Pons (tissue), 1 donor: ENCODE measurements at regions not wholly inside any gene's neighbourhood (a gene's known extent, or its start where the extent isn't known, plus 50 kb on each side); places are given as distances from the start of the nearest gene placed in this dataset.
"Not testable (repeated sequence)": the region's sequence is repeated elsewhere in the genome, so short reads cannot be mapped to it uniquely, and the experiment has no call there.

Experiments
- DNase-seq: peaks from one replicate; pipeline ENCODE4 v3.0.0-alpha.2; 2016; ENCODE audit warnings: low spot score

GRCh38 chr3:26068890-26069289 lies 279.0 kb downstream of the OXSM start:
- DNase-seq = no peak

DNA sequence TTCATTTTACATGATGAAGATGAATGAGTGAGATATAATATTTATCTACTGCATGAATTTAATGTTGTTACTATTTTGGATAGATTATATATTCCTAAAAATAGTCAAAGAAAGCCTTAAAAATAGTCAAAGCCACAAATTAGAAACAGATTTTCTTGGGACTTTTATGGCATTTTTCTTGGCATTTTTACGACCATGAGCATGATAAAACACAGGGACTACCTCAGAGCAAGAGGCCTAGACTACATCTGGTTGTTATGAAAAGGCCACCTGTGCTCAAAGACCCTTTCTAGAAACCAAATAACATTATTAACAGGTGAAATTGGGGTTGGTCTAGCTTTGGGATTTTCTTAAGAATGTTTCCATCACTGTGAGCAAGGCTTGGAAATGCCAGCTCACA lies 281.0 kb downstream of the OXSM start:
- DNase-seq = no peak

- DNase-seq = no peak
Observed at GRCh38 chr3:26074080-26074479, 284.2 kb downstream of the OXSM start.

DNA sequence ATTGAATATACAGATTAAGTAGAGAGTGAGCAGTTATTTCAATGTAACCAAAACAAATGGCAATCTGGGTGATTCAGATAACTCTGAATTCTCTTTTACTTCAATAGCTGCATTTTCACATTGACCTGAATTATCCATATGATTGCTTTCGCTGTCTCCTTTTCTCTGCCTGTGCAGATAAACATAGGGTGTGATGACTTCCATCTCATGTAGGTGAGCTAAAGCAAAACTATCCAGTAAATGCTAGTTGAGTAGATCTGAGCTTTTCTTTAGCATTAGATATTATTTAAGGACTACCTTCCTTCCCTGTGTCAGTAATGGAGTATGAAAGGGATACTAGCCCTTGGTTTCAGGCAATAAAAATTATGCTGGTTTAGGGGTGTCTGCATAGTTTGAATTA lies 288.6 kb downstream of the OXSM start:
- no peak for DNase-seq

- DNase-seq = no peak
Observed at GRCh38 chr3:26081166-26081565, 291.3 kb downstream of the OXSM start.

- no peak for DNase-seq
Observed at GRCh38 chr3:26081806-26082205, 291.9 kb downstream of the OXSM start.

- no peak for DNase-seq
Observed at GRCh38 chr3:26082911-26083310, 293.0 kb downstream of the OXSM start.

DNA sequence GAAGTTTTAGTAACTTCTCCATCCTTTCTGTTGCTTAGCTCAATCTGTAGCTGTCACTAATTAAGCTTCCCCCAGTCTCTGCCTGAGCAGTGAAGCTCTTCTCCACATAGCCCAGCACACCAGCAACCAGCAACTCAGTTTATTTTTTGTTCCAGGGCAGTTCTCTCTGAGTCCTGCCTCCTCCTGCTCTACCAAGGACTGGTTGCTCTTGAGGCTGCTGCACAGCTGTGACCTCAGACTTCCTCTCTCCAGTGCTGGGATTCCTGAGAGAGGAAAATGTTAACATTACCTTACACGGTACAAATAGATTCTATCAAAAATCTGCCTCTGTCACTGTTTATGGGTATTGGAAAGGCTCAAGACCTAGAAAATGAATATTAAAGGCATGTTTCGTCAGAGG lies 294.7 kb downstream of the OXSM start:
- no peak for DNase-seq

GRCh38 chr3:26087751-26088150 lies 297.9 kb downstream of the OXSM start:
- DNase-seq = no peak

DNA sequence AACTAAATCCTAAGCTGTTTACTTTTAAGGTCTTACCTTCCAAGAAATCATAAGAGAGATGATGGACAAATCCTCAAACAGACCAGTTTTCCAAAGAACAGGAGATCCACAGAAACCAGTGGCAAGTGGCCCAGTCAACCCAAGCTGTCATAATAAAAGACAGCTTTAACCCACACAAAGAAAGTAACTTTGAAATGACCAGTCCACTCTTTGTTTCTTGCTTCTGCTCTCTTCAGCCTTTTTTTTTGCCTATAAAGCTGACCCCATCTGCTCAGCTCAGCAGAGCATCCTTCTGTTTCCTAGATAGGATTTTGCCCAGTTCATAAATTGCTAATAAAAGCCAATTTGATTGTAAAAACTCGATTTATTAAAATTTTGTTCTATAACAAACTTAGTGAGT lies 299.4 kb downstream of the OXSM start:
- no peak for DNase-seq

DNA sequence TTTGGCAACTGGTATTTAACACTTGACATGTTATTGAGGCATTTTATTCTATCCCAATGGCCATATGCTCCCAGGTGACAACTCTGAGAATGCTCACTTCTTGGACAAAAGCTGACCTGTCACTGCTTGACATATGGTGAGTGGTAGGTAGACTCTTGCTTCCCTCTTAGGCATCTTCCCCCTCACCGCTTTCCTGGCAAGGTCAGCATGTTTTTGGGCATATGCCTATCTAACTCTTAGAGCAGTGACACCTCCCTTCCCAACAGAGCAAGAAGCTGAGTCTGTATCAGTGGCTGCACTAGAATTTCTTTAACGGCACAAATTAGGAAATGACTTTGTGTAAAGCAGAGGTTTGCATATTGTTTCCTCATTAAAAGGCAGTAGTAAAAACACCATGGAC lies 300.7 kb downstream of the OXSM start:
- no peak for DNase-seq

- no peak for DNase-seq
Observed at GRCh38 chr3:26091096-26091495, 301.2 kb downstream of the OXSM start.

DNA sequence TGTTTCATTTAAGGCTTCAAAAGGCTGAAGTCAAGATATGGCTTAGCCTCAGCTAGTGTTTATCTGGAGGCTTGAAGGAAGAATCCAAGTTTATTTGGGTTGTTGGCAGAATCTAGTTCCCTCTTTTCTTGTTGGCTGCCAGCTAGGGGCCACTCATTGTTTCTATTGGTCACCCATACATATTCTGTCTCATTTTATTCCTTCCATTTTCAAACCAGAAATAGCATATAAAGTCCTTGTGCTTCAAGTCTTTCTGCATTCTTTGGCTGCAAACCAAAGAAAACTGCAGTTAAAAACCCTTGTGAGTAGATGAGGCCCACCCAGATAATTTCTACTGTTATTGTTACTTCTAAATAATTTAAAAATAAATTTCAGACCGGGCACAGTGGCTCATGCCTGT lies 301.7 kb downstream of the OXSM start:
- no peak for DNase-seq

DNA sequence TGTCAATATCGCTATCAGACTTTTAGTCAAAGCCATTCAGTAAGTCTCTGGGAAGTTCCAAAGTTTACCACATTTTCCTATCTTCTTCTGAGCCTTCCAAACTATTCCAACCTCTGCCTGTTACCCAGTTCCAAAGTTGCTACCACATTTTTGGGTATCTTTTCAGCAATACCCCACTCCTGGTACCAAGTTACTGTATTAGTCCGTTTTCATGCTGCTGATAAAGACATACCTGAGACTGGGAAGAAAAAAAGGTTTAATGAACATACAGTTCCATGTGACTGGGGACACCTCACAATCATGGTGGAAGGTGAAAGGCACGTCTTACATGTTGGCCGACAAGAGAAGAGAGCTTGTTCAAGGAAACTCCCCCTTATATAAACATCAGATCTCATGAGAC lies 307.2 kb downstream of the OXSM start:
- not testable (repeated sequence) for DNase-seq

DNA sequence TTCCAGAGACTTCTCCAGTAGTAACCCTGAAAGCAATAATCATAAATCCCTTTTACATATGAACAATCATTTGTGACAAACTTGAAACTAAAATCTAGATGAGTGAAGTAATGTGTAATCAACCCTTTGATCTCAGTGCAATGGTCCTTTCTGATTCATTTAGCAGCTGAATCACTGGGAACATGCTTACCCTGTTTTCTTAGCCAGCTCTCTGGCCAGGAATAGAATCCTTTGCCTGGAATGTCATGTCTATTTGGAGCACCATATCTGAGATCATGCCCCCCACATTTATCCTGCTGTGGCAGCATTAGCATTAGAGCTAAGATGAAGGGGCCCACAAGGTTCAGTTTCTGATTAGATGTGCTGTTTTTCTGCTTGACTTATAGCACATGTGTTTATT lies 309.8 kb downstream of the OXSM start:
- no peak for DNase-seq

- no peak for DNase-seq
Observed at GRCh38 chr3:26100176-26100575, 310.3 kb downstream of the OXSM start.

DNA sequence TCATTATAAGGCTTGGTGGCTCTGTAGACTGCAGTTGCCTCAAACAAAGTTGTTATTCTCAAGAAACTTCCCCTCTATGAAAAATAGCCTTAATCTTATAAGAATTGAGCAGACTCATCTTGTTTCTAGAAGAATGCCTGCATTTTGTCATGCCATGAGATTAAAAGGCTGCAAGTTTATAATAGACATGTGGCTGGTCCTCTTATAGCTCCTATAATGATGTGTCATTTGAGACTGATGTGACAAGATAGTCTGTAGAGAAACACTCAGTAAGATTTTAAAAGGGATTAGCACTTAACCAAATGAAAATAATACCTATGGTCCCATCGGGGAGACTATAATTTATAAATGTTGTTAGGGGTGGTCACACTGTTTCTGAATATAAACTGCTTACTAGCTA lies 312.5 kb downstream of the OXSM start:
- no peak for DNase-seq

- no peak for DNase-seq
Observed at GRCh38 chr3:26104851-26105251, 315.0 kb downstream of the OXSM start.

GRCh38 chr3:26105261-26105660 lies 315.4 kb downstream of the OXSM start:
- no peak for DNase-seq

DNA sequence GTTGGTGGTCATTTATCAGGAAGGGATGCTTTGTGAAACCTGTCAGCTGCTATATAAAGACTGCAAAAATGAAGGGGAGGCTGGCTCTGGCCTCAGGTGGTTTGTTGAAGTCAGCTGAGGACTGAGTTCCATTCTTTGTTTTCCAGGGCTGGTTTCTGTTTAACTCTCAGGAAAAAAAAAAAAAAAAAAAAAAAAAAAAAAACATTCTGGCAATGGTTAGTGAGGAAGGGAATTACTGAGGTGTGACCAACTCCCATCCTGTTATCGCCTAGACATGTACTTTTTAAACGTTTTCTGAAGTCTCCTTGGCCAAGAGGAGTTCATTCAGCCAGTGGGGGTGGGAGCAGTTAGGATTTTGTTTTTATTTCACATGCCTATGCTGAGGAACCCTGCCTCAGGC lies 316.3 kb downstream of the OXSM start:
- DNase-seq = no peak

DNA sequence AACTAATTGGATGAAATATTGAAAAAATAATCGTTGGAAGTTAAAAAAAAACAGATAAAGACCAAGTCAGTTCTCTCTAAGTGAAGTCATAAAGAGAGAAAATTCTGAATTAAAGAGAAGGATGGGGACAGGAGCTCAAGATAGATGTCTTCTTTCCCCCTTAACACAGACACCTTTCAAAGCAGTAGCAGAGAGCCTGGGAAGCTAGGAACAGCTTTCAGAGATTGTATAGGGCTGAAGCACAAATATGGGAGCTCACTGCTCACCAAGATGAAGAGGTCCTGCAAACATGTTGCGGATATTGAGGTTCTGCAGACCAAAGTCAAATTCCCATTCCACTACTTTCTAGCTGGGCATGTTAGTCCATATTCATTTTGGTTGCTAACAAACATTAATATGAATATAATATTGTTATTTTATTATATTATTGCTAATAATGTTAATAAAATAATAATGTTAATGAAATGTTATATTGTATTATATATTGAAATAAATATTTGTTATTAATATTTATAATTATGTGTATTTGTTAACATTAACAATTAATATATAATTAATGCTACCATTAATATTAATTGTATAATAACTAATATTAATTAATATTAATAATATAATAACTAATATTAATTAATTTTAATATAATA lies 319.1 kb downstream of the OXSM start:
- DNase-seq = no peak

- DNase-seq = no peak
Observed at GRCh38 chr3:26114851-26115250, 325.0 kb downstream of the OXSM start.

DNA sequence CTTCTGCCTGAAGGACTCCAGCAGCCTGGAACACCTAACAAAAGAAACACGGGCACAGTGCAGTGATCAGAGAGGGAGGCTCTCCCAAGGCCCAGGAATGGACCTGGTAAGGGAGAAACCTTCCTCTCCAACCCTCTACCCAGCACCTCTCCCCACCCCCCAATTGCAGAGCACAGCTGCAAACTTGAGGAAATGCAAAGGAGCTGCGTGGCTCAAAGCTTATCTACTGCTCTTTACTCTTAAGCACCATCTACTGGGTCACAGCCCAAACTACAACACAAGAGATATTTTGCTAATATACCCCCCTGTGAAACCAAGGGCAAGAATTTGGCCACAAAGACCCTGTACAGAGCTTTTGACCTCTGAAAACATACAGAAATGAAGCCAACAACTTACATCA lies 328.3 kb downstream of the OXSM start:
- DNase-seq = no peak

DNA sequence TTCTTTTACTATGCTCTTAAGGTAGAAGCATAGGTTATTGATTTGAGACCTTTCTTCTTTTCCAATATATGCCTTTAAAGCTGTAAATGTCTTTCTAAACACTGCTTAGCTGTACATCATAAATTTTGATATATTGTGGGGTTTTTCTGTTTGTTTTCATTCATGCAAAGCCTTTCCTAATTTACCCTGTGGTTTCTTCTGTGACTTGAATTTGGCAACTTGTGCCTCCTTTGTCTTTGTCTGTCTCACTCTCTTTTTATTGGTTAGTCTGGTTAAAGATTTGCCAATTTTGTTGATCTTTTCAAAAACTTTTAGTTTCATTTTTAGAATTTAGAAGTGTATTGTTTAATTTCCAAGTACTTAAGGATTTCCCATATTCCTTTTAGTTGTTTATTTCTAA lies 343.1 kb downstream of the OXSM start:
- no peak for DNase-seq

DNA sequence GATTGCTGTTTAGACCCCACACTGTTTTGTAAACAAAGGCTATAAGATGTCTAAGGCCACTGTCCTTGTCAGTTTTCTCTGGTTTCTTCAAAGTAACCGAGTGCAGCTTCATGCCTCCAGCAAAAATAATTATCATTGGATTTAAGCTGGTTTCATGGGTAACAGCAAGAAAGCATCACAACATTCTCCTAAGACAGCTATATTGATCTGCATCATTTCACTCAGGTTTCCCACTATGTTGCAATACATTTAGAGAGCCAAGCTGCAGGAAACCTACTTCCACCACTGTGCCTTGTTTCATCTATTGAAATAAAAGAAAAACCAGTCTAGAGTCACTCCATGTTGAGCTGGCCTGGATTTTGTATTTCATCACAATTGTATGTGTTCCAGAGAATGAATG lies 351.4 kb downstream of the OXSM start:
- DNase-seq = no peak
